ENCODE measurements at regions not wholly inside any gene's neighbourhood (a gene's known extent, or its start where the extent isn't known, plus 50 kb on each side); places are given as distances from the start of the nearest gene placed in this dataset.

DNA sequence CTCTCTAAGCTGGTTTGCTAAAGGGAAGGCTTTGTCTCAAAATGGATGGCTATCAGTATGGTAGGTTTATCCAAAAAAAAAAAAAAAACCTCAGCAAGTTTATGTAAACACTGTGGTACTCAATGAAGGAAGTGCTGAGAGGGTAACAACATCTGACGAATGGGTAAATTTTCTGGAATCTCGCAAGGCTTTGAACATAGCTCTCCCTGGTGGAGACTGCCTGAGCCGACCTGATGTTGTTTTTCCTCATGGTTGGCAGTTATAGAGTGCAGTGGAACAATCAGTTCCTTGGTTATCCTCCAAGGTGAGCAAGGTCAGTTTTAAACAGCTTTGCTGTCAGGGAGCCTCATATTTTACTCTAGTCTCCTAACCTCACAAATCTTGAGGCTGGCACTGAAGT is 94.6 kb downstream of the ZPLD1 start:
- intact Hi-C loops (cut with micrococcal nuclease) = no loop called here
- peaks cover 16% of the 10 kb centered on the region for H3K4me1 Mint-ChIP-seq (ENCODE audit: low read depth)
- H3K27me3 Mint-ChIP-seq = no peaks in the 10 kb centered on the region
- no peaks in the 10 kb centered on the region for H3K9me3 Mint-ChIP-seq
- H3K36me3 Mint-ChIP-seq (ENCODE audit: low read depth) = no peaks in the 10 kb centered on the region
- no peak overlapping the region for H3K27ac Mint-ChIP-seq
- H3K4me3 Mint-ChIP-seq = no peak overlapping the region

DNA sequence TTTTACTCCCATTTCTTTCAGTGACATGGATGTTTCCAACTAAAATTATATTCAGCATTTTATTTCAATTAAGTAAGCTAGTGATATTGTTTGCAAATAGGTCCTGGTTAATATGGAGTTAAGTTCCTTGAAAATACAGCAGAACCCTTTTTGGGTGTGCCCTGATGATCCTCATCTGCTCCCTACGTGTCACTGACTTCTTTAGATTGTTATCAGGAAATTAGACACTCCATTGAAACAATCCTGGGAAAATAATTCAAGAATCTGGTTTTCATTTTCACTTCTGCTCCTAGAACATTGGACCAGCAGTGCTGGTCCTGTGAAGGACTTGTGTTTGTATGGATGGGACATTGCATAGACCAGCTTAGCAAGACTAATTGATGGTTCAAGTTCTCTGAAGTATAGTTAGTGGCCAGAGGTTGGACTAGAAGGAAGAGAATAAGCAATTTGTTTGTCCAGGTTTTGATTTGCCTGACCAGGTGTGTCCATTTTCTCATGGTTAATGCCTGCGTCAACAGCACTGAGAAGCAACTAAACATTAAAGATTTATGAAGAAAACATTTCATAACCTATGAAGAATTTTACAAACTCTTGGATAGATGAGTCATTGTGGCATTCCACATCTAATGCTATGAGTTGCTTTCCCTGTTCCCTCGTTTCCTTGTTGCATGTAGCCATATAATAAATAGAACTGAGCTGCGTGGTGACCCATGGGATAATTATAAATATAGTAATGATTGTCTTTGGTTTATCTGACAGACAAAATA is 95.8 kb downstream of the ZPLD1 start:
- no peaks in the 10 kb centered on the region for H3K9me3 Mint-ChIP-seq
- no peak overlapping the region for H3K27ac Mint-ChIP-seq
- peaks cover 14% of the 10 kb centered on the region for H3K4me1 Mint-ChIP-seq (ENCODE audit: low read depth)

DNA sequence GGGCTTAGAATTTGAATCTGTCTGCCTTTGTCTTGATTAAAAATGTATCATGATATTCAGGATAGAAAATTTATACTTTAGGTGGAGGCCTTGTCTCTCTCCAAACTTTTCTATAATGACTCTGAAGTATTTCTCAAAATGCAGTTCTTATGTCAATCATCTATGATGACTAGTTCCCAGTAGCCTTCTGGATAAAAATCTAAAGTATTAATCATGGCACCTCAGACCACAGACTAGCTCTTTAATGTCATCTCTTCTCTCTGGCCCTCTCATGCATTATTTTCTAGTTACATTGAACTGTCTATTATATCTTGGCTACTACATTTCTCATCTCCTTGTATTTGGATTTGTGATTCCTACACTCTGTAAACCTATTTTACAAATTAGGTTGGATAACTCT is 96.9 kb downstream of the ZPLD1 start:
- Mint-ChIP-seq H3K27me3 (no peaks in the 10 kb centered on the region), H3K36me3 (ENCODE audit: low read depth) (no peaks in the 10 kb centered on the region), H3K4me1 (ENCODE audit: low read depth) (peaks cover 8% of the 10 kb centered on the region), H3K4me3 (no peak overlapping the region), H3K9me3 (no peaks in the 10 kb centered on the region), H3K27ac (no peak overlapping the region)
- intact Hi-C loops (cut with micrococcal nuclease) = no loop called here

More for the DNA sequence above, 95.8 kb downstream of the ZPLD1 start:
- H3K4me3 Mint-ChIP-seq = no peak overlapping the region
- H3K36me3 Mint-ChIP-seq (ENCODE audit: low read depth) = no peaks in the 10 kb centered on the region
- H3K27me3 Mint-ChIP-seq = no peaks in the 10 kb centered on the region
- intact Hi-C loops (cut with micrococcal nuclease) = no loop called here

DNA sequence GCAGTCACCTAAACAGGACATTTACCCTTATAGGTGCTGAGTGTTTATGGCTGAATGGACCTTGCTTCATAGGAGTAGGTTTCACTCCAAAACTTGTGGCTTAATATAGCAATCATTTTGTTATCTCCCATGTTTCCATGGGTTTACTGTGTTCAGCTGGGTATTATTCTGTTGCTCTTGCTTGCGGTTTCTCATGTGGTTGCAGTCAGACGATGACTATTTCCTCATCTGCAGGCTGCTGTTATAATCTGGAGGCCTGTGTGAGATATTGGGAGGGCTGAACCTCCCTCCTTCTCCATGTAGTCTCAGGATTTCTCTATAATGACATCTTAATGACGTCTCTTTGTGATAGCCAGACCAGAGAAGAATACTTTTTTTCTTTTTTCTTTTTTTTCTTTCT is 98.1 kb downstream of the ZPLD1 start:
- intact Hi-C loops (cut with micrococcal nuclease) = no loop called here
- H3K9me3 Mint-ChIP-seq = no peaks in the 10 kb centered on the region
- H3K27ac Mint-ChIP-seq = no peak overlapping the region
- no peaks in the 10 kb centered on the region for H3K27me3 Mint-ChIP-seq
- H3K4me1 Mint-ChIP-seq (ENCODE audit: low read depth) = peaks cover 8% of the 10 kb centered on the region
- H3K36me3 Mint-ChIP-seq (ENCODE audit: low read depth) = no peaks in the 10 kb centered on the region
- no peak overlapping the region for H3K4me3 Mint-ChIP-seq

DNA sequence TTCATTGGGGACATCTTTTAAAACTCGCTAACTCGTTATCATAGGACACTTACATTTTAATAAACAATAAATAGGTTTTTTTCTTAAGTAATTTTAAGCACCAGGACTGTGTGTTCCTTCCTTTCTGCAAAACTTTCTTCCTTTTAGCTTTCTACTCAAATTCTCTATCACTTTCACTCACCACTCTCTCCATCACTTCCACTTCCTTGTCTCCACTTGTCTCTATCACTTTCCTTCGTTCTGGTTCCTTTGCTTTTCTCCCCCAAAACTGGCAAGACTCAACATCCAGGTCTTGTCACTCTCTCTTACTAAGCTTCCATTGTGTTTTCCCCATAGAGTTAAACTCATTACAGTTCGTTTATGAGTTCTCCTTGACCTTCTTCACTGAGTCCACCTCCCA is 99.0 kb downstream of the ZPLD1 start:
- H3K9me3 Mint-ChIP-seq = no peaks in the 10 kb centered on the region
- H3K27me3 Mint-ChIP-seq = no peaks in the 10 kb centered on the region
- intact Hi-C loops (cut with micrococcal nuclease) = no loop called here
- no peaks in the 10 kb centered on the region for H3K36me3 Mint-ChIP-seq (ENCODE audit: low read depth)
- H3K4me1 Mint-ChIP-seq (ENCODE audit: low read depth) = peaks cover 8% of the 10 kb centered on the region
- H3K27ac Mint-ChIP-seq = no peak overlapping the region
- H3K4me3 Mint-ChIP-seq = no peak overlapping the region

DNA sequence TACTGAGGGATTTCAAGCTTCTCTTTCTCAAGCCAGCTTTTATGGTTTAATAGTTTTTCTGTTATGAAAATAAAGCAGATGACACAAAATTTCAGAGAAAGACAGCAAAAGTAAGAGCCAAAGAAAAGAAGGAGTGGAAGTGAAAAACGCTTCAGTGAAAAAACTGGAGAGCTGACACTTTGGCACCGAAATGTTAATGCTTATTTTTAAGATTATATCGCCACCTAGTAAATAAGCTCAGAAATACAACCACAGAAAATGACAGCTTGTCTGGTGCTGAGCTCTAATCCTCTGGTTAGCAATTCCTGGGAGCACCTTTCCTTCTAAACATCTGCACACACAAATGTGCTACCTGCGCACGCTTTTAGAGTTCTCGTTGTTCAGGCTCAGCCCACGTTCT is 101.6 kb downstream of the ZPLD1 start:
- peaks cover 8% of the 10 kb centered on the region for H3K4me1 Mint-ChIP-seq (ENCODE audit: low read depth)
- no peaks in the 10 kb centered on the region for H3K9me3 Mint-ChIP-seq
- no peaks in the 10 kb centered on the region for H3K27me3 Mint-ChIP-seq
- no peaks in the 10 kb centered on the region for H3K36me3 Mint-ChIP-seq (ENCODE audit: low read depth)
- H3K27ac Mint-ChIP-seq = no peak overlapping the region
- intact Hi-C loops (cut with micrococcal nuclease) = loop anchor here (2.0 kb wide), 2 partner anchors 300 to 308 kb away; no protein-coding TSS in a partner anchor
- H3K4me3 Mint-ChIP-seq = no peak overlapping the region

DNA sequence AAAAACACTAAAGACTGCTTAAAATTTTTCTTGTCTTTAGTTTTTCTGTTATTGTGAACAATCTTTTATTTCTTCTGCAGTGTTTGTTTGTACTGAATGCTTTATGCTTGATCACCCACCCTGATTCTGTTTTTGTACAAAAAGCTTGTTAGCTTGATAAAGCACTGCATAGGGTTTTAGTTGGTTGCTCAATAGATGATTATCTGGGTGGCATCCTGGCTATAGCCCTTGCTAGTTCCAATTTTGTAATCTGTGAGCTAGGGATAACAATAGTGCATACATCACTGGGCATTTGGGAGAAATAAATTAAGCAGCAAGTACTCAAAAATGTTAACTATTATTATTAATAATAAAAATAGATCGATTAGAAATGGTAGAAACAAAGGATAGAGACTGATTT is 102.3 kb downstream of the ZPLD1 start:
- no peaks in the 10 kb centered on the region for H3K36me3 Mint-ChIP-seq (ENCODE audit: low read depth)
- intact Hi-C loops (cut with micrococcal nuclease) = loop anchor here (2.0 kb wide), 2 partner anchors 300 to 308 kb away; no protein-coding TSS in a partner anchor
- peaks cover 2% of the 10 kb centered on the region for H3K27me3 Mint-ChIP-seq
- H3K27ac Mint-ChIP-seq = no peak overlapping the region
- H3K4me1 Mint-ChIP-seq (ENCODE audit: low read depth) = peaks cover 3% of the 10 kb centered on the region
- H3K4me3 Mint-ChIP-seq = no peak overlapping the region
- no peaks in the 10 kb centered on the region for H3K9me3 Mint-ChIP-seq

DNA sequence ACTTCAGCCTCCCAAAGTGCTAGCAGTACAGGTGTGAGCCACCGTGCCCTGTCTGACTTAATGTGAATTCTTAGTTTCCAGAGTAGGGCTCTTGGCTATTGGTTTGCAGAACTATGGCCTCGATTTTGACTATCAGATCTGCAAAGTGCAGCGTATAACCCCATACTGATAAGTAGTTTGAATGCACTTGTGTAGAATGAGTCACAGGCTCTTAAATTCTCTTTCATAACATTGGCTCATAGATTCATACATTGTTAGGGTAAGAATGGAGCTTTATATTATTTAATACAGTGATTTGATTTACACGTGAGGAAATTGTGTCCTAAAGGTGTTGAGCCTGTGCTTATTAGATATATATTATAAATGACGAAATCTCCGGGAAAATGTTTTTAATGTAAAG is 109.9 kb downstream of the ZPLD1 start:
- intact Hi-C loops (cut with micrococcal nuclease) = loop anchor here (5.0 kb wide), 1 partner anchor 737 kb away; no protein-coding TSS in a partner anchor
- no peaks in the 10 kb centered on the region for H3K4me1 Mint-ChIP-seq (ENCODE audit: low read depth)
- H3K9me3 Mint-ChIP-seq = no peaks in the 10 kb centered on the region
- H3K36me3 Mint-ChIP-seq (ENCODE audit: low read depth) = no peaks in the 10 kb centered on the region
- H3K27me3 Mint-ChIP-seq = peaks cover 2% of the 10 kb centered on the region
- no peak overlapping the region for H3K27ac Mint-ChIP-seq
- no peak overlapping the region for H3K4me3 Mint-ChIP-seq

DNA sequence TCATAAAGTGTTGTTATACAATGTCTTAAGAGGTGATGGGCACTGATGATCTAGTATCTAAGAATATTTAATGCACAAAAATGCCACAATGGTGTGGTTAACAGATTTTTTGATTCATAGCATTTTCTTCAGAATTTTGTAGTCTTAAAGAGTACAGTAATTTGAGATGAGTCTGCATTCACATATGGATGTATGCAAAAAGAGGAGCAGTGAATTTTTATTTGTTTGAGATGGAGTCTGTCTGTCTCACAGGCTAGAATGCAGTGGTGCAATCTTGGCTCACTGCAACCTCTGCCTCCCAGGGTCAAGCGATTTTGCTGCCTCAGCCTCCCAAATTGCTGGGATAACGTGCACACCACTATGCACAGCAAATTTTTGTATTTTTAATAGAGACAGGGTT is 110.5 kb downstream of the ZPLD1 start:
- Mint-ChIP-seq H3K4me3 (no peak overlapping the region), H3K9me3 (no peaks in the 10 kb centered on the region), H3K27ac (no peak overlapping the region), H3K27me3 (peaks cover 2% of the 10 kb centered on the region), H3K36me3 (ENCODE audit: low read depth) (no peaks in the 10 kb centered on the region), H3K4me1 (ENCODE audit: low read depth) (no peaks in the 10 kb centered on the region)
- intact Hi-C loops (cut with micrococcal nuclease) = no loop called here

DNA sequence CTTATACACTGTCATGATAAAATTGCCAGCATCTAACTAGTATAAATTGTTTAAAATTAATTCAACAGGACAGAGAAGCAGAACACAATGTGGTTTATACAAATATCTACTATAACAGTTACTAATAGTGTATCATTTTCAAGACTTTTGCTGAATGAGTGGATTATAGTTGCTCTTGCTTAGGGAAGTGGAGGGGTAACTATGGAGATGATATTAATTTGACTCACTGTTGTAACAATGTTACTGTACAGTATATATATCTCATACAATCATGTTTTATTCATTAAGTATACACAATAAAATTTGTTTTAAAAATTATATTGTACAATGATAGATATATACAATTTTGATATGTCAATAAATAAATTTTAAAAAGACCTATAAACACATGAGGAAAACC is 119.1 kb downstream of the ZPLD1 start:
- Mint-ChIP-seq H3K27ac (no peak overlapping the region), H3K27me3 (no peaks in the 10 kb centered on the region), H3K36me3 (ENCODE audit: low read depth) (no peaks in the 10 kb centered on the region), H3K4me1 (ENCODE audit: low read depth) (no peaks in the 10 kb centered on the region), H3K4me3 (no peak overlapping the region), H3K9me3 (no peaks in the 10 kb centered on the region)
- intact Hi-C loops (cut with micrococcal nuclease) = no loop called here

DNA sequence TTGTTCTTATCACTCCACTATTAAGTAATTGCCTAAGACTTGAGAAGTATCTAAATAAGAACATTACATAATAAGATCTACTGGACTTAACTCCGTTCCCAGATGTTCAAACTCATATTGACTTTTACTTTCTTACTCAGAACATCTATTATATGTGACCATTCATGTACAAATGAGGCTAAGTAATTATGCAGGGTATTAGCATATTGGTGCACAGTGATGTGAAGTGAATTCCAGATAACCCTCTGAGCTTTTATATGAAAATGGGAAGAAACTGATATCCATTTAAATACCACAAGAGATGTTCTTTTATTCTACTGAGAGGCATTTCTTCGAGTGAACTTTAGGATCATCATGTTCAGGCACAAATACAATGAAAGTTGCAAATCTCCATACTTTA is 135.7 kb downstream of the ZPLD1 start:
- Mint-ChIP-seq H3K4me3 (no peak overlapping the region), H3K4me1 (ENCODE audit: low read depth) (no peaks in the 10 kb centered on the region)
- intact Hi-C loops (cut with micrococcal nuclease) = no loop called here

DNA sequence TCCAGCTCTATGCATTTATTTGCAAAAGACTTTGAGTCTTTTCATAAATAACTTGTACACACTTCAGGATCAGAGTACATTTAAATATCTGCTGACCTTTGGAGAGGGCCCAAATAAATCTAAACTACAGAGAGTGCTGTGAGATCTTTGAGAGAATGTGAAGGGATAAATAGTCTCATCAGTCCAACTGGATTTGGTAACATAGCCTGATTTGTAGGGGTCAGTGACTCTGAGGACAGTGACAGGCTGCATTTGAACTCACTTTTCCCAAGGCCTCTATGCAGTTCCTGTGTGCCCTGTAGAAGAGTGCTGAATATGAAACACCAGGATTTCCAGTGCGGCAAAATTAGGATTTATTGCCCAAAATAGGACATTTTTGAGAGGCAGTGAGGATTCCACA is 136.2 kb downstream of the ZPLD1 start:
- no peaks in the 10 kb centered on the region for H3K4me1 Mint-ChIP-seq (ENCODE audit: low read depth)
- no peaks in the 10 kb centered on the region for H3K27me3 Mint-ChIP-seq
- no peak overlapping the region for H3K27ac Mint-ChIP-seq
- no peak overlapping the region for H3K4me3 Mint-ChIP-seq
- H3K36me3 Mint-ChIP-seq (ENCODE audit: low read depth) = no peaks in the 10 kb centered on the region
- H3K9me3 Mint-ChIP-seq = peaks cover 9% of the 10 kb centered on the region
- intact Hi-C loops (cut with micrococcal nuclease) = no loop called here

More for the DNA sequence above, 135.7 kb downstream of the ZPLD1 start:
- Mint-ChIP-seq H3K36me3 (ENCODE audit: low read depth) (no peaks in the 10 kb centered on the region), H3K9me3 (peaks cover 12% of the 10 kb centered on the region), H3K27me3 (no peaks in the 10 kb centered on the region), H3K27ac (no peak overlapping the region)

DNA sequence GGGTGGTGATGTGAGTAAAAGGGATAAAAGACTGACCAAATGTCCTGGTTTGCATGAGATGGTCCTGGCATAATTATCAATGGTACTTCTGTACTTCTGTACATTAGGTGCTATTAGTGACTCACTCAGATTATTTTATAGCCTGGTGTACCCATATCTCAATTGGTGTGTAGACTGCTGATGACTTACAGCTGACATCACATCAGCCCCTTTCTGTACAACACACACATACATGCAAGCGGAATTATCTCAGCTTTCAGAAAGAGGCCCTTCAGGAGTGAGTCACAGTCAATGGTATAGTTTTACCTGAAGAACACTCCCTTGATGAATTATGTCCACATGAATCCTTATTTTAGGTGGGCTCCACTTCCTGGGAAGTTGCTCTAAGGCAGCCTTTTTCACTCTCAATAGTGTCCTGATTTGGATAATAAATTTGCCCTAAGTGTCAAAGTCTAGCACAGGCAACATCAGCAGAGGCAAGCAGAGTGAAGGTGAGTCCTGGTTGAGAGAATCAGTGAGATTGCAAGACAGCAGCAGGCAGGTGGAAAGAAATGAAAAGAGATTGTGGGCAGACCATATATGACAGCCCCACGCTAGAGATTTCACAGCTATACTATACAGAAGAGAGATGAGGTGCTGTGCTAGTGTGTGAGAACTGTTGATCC is 137.0 kb downstream of the ZPLD1 start:
- peaks cover 9% of the 10 kb centered on the region for H3K9me3 Mint-ChIP-seq
- no peaks in the 10 kb centered on the region for H3K4me1 Mint-ChIP-seq (ENCODE audit: low read depth)
- no peaks in the 10 kb centered on the region for H3K27me3 Mint-ChIP-seq
- no peaks in the 10 kb centered on the region for H3K36me3 Mint-ChIP-seq (ENCODE audit: low read depth)
- intact Hi-C loops (cut with micrococcal nuclease) = no loop called here
- H3K27ac Mint-ChIP-seq = no peak overlapping the region
- no peak overlapping the region for H3K4me3 Mint-ChIP-seq

DNA sequence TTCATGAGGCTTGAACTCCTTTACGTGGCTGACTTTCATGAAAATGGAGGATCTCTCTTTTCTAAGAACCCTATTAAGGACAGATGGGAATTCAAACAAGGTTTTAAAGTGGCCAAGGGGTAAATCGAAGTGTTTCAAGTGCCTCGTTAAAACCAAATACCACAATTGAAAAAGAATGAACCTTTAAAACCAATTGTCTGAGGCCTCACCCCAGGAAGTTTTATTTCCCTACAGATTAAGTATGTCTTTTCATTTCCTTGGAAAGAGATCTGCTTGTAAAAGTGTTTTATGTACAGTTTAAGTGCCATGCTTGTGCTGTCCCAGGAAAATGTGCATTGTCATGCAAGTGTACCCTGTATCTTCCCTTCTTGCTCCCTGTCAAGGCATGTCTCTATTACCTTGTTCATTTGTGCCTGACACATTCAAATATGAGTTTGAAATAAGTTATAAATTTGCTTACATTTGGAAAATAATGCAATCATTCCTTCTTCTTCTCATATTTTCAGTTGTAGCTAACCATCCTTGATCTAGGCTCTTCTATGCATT is 138.7 kb downstream of the ZPLD1 start:
- intact Hi-C loops (cut with micrococcal nuclease) = no loop called here
- peaks cover 5% of the 10 kb centered on the region for H3K4me1 Mint-ChIP-seq (ENCODE audit: low read depth)
- no peaks in the 10 kb centered on the region for H3K36me3 Mint-ChIP-seq (ENCODE audit: low read depth)
- no peak overlapping the region for H3K4me3 Mint-ChIP-seq
- no peaks in the 10 kb centered on the region for H3K27me3 Mint-ChIP-seq
- no peak overlapping the region for H3K27ac Mint-ChIP-seq
- peaks cover 9% of the 10 kb centered on the region for H3K9me3 Mint-ChIP-seq

Data from dendritic cell treated with granulocyte-macrophage colony-stimulating factor and Interleukin-4, amounts not matched to agents 40 ng/mL and 50 ng/mL, for 4 days (primary cell).